K562 (cell line): ENCODE measurements at regions not wholly inside any gene's neighbourhood (a gene's known extent, or its start where the extent isn't known, plus 50 kb on each side); places are given as distances from the start of the nearest gene placed in this dataset.

Experiments used
- ATAC-seq: fragments of 200-7000 bp; cut with Tn5 transposase; 3 replicates; pipeline ENCODE4 v1.9.1; 2020; ENCODE audit warnings: moderate library complexity
- BruUV-seq: library from RNA; stranded (reverse); fragments of 400-500 nt; replicated peaks from 2 replicates; lab custom pipeline; 2021; lab: Mats Ljungman, UMichigan
- CTCF ChIA-PET: fragments of 300-600 bp; formaldehyde crosslinking; extraction: SDS; loops from one replicate; lab custom pipeline; 2021; ENCODE audit warnings: low intra/inter-chr PET ratio; lab: Yijun Ruan, JAX
- POLR2A ChIA-PET: fragments of 300-600, 350-650 bp; sonication (Branson Sonifier 250); formaldehyde crosslinking; extraction: SDS; loops from one replicate; lab custom pipeline; 2021; ENCODE audit warnings: antibody characterized with exemption, inconsistent platforms; lab: Yijun Ruan, JAX
- DNase-seq, 4 experiments: peaks; one replicate each; pipeline versions ENCODE4 v3.0.0 to v3.0.0-alpha.2; 2011 to 2018; ENCODE audit warnings: low spot score in 3 of 4, mixed read lengths in 3 of 4; ENCODE audit errors: extremely low read depth in 1 of 4
- FAIRE-seq: peaks from 2 replicates; lab custom pipeline; 2011; peaks lifted over from hg19 to GRCh38; lab: Jason Lieb, UNC
- H2AFZ ChIP-seq: 2 replicates; pipeline ENCODE4 v1.6.0; 2011; ENCODE audit warnings: low read depth, low read length, control low read depth, inconsistent platforms
- H3K27ac ChIP-seq: fragments of 200-600 bp; 3 replicates; pipeline ENCODE4 v1.8.0; 2011; ENCODE audit warnings: low read depth, mild to moderate bottlenecking, control low read depth, inconsistent platforms, low read length, moderate library complexity, mixed read lengths; ENCODE audit errors: extremely low read depth
- H3K27me3 ChIP-seq, 2 experiments: fragments of 300-600 bp in 1 of 2; 2 replicates in 1 of 2; 3 replicates in 1 of 2; pipeline versions ENCODE4 v1.6.0 to v1.8.0; 2011; ENCODE audit warnings: inconsistent platforms in 2 of 2, low read length in 2 of 2, mild to moderate bottlenecking in 1 of 2, mixed read lengths in 1 of 2, moderate library complexity in 1 of 2; ENCODE audit not compliant: control insufficient read depth in 2 of 2, insufficient read depth in 2 of 2
- H3K36me3 ChIP-seq: fragments of 300-600 bp; 3 replicates; pipeline ENCODE4 v1.8.0; 2011; ENCODE audit warnings: mild to moderate bottlenecking, low read length, inconsistent platforms; ENCODE audit not compliant: control insufficient read depth, insufficient read depth
- H3K4me1 ChIP-seq, 2 experiments: fragments of 200-600 bp in 1 of 2; replicated peaks in 1 of 2; 2 replicates in 1 of 2; 3 replicates in 1 of 2; pipeline versions ENCODE4 v1.5.1 to v1.8.0; 2011; ENCODE audit warnings: inconsistent platforms in 2 of 2, low read length in 2 of 2, mild to moderate bottlenecking in 1 of 2, mixed read lengths in 1 of 2, moderate library complexity in 1 of 2; ENCODE audit not compliant: control insufficient read depth in 2 of 2, insufficient read depth in 2 of 2
- H3K4me2 ChIP-seq: 2 replicates; pipeline ENCODE4 v1.6.1; 2011; ENCODE audit warnings: low read length, control low read depth, inconsistent platforms, mixed read lengths; ENCODE audit not compliant: insufficient read depth
- H3K4me3 ChIP-seq: fragments of 200-600 bp; sonication (generic), shearing (Covaris generic); 2 replicates; pipeline ENCODE4 v1.5.1; 2016; ENCODE audit warnings: control low read depth, inconsistent platforms
- H3K79me2 ChIP-seq: fragments of 200-600 bp; 3 replicates; pipeline ENCODE4 v1.8.0; 2011; ENCODE audit warnings: low read length, inconsistent platforms; ENCODE audit not compliant: control insufficient read depth, insufficient read depth
- H3K9ac ChIP-seq, 2 experiments: 2 replicates each; pipeline versions ENCODE4 v1.6.0 to v1.6.1; 2011; ENCODE audit warnings: low read depth in 2 of 2, low read length in 2 of 2, control low read depth in 1 of 2, inconsistent platforms in 1 of 2, mild to moderate bottlenecking in 1 of 2, mixed read lengths in 1 of 2; ENCODE audit not compliant: insufficient read depth in 1 of 2
- H3K9me1 ChIP-seq: one replicate; pipeline ENCODE4 v1.6.0; 2011; ENCODE audit warnings: inconsistent platforms, mild to moderate bottlenecking, low read length, moderate library complexity; ENCODE audit not compliant: control insufficient read depth, insufficient read depth
- H3K9me3 ChIP-seq: replicated peaks from 2 replicates; pipeline ENCODE4 v1.5.1; 2011; ENCODE audit warnings: low read depth, low read length, inconsistent platforms; ENCODE audit not compliant: control insufficient read depth, insufficient read depth
- H4K20me1 ChIP-seq: replicated peaks from 2 replicates; pipeline ENCODE4 v1.6.1; 2011; ENCODE audit warnings: low read length, inconsistent platforms, mixed read lengths; ENCODE audit not compliant: control insufficient read depth, insufficient read depth
- ATF3 ChIP-seq, 2 experiments: fragments of 450-650 bp in 1 of 2; sonication (generic) in 1 of 2; formaldehyde crosslinking in 1 of 2; IDR thresholded peaks in 1 of 2; conservative IDR thresholded peaks in 1 of 2; 2 replicates each; pipeline versions ENCODE4 v1.6.1 to v1.8.1; 2016 to 2023; ENCODE audit warnings: mild to moderate bottlenecking in 2 of 2, moderate library complexity in 2 of 2, inconsistent platforms in 1 of 2, missing genetic modification reagents in 1 of 2
- BHLHE40 ChIP-seq: IDR thresholded peaks from 2 replicates; pipeline ENCODE4 v1.6.1; 2011; ENCODE audit warnings: low read length, improper control_type of control experiment
- CEBPB ChIP-seq: fragments of 450-650 bp; IDR thresholded peaks from 2 replicates; pipeline ENCODE4 v1.6.1; 2016; ENCODE audit warnings: missing genetic modification characterization, missing compliant biosample characterization
- CEBPG ChIP-seq, 3 experiments: fragments of 200-800 bp in 1 of 3; sonication (Bioruptor generic) in 1 of 3; sonication (generic) in 1 of 3; formaldehyde crosslinking in 1 of 3; IDR thresholded peaks in 2 of 3; conservative IDR thresholded peaks in 1 of 3; 2 replicates each; pipeline versions ENCODE4 v1.6.1 to v1.8.0; 2016 to 2022; ENCODE audit warnings: missing compliant biosample characterization in 2 of 3, missing genetic modification characterization in 2 of 3, mild to moderate bottlenecking in 1 of 3, missing genetic modification reagents in 1 of 3
- GATA2 ChIP-seq: sonication (generic); formaldehyde crosslinking; IDR thresholded peaks from 2 replicates; pipeline ENCODE4 v1.4.0; 2020; ENCODE audit warnings: mild to moderate bottlenecking, missing genetic modification reagents
- KDM4B ChIP-seq, 2 experiments: fragments of 450-650 bp in 1 of 2; sonication (generic) in 1 of 2; IDR thresholded peaks; 2 replicates each; pipeline ENCODE4 v1.6.1; 2016 to 2017; ENCODE audit warnings: borderline replicate concordance in 2 of 2, antibody characterized with exemption in 1 of 2, low read depth in 1 of 2, mild to moderate bottlenecking in 1 of 2
- LCOR ChIP-seq: sonication (generic); formaldehyde crosslinking; IDR thresholded peaks from 2 replicates; pipeline ENCODE4 v1.8.0; 2022; ENCODE audit warnings: mild to moderate bottlenecking, missing genetic modification reagents
- MNT ChIP-seq, 2 experiments: fragments of 450-650 bp; conservative IDR thresholded peaks; 2 replicates each; pipeline ENCODE4 v1.6.1; 2017; ENCODE audit warnings: mild to moderate bottlenecking in 2 of 2, moderate library complexity in 2 of 2
- POLR2A ChIP-seq: fragments of 450-650 bp; conservative IDR thresholded peaks from 2 replicates; pipeline ENCODE4 v1.6.1; 2016
- RB1 ChIP-seq: fragments of 450-650 bp; IDR thresholded peaks from 2 replicates; pipeline ENCODE4 v1.6.1; 2017; ENCODE audit warnings: low read depth, mild to moderate bottlenecking
- RBBP5 ChIP-seq: fragments of 200-600 bp; sonication (generic); IDR thresholded peaks from 2 replicates; pipeline ENCODE4 v1.6.1; 2012; ENCODE audit warnings: borderline replicate concordance, mild to moderate bottlenecking, low read length, control low read depth, inconsistent platforms; ENCODE audit not compliant: insufficient read depth, poor library complexity, severe bottlenecking
- SP1 ChIP-seq: sonication (generic); formaldehyde crosslinking; IDR thresholded peaks from 2 replicates; pipeline ENCODE4 v1.8.1; 2022; ENCODE audit warnings: mild to moderate bottlenecking, missing genetic modification reagents
- SRF ChIP-seq, 2 experiments: fragments of 250-450, 450-650 bp in 1 of 2; sonication (Bioruptor Pico) in 1 of 2; sonication (generic) in 1 of 2; formaldehyde crosslinking; IDR thresholded peaks; 2 replicates each; pipeline versions ENCODE4 v1.5.0 to v1.5.1; 2020 to 2022; ENCODE audit warnings: mild to moderate bottlenecking in 1 of 2, missing genetic modification reagents in 1 of 2
- TBL1XR1 ChIP-seq, 2 experiments: IDR thresholded peaks; 2 replicates each; pipeline ENCODE4 v1.6.1; 2012; ENCODE audit warnings: improper control_type of control experiment in 2 of 2, low read length in 2 of 2, mild to moderate bottlenecking in 1 of 2
- WHSC1 ChIP-seq: IDR thresholded peaks from one replicate; pipeline ENCODE4 v1.6.1; 2012; ENCODE audit warnings: low read length, control low read depth, inconsistent platforms
- ZNF184 ChIP-seq: sonication (generic); formaldehyde crosslinking; IDR thresholded peaks from 2 replicates; pipeline ENCODE4 v1.5.0; 2020; ENCODE audit warnings: missing genetic modification reagents
- WGBS: fragments of 100-300 bp; shearing (Covaris generic); methylation state at CpG from one replicate; pipeline ENCODE4 v1.1.6; 2016; ENCODE audit warnings: low coverage, mixed read lengths; ENCODE audit not compliant: insufficient coverage; ENCODE audit errors: missing lambda C conversion rate; 5-methylcytosine and 5-hydroxymethylcytosine counted together
- in situ Hi-C: fragments of 300-500 bp; cut with MboI; formaldehyde crosslinking; loops from 4 replicates; pipeline ENCODE4 v1.15.0; 2018; ENCODE audit warnings: inconsistent platforms, mixed read lengths
- intact Hi-C: fragments of 100-400 bp; cut with micrococcal nuclease; formaldehyde crosslinking; loops from 2 replicates; pipeline ENCODE4 v1.14.2; 2022
- TF ChIP-seq, protein P1 (sequence below): sonication (generic); formaldehyde crosslinking; IDR thresholded peaks from 2 replicates; pipeline ENCODE4 v1.5.0; 2020; ENCODE audit warnings: missing genetic modification reagents

- no peak for TF ChIP-seq CEBPG (CRISPR knock-in tag; IDR thresholded peaks at IDR 0.05)
- no peak for TF ChIP-seq CEBPG (tag; conservative IDR thresholded peaks at IDR 0.05 in 1 of 2, IDR thresholded peaks at IDR 0.05 in 1 of 2)
- no peak for TF ChIP-seq MNT (conservative IDR thresholded peaks at IDR 0.05)
- peak; percentile 87 for TF ChIP-seq SP1
- 0 out of 2 replicates have a peak, but pooled peaks have one; percentile 38 for TF ChIP-seq POLR2A
- TF ChIP-seq KDM4B (IDR thresholded peaks at IDR 0.05; ENCODE audit: borderline replicate concordance in 2 of 2, low read depth in 1 of 2) = no peak
- no peak for TF ChIP-seq SRF (CRISPR knock-in tag; IDR thresholded peaks at IDR 0.05)
- TF ChIP-seq, all 486 proteins: peak for 46
Measured at GRCh38 chr6:15017261-15017660, 228.6 kb upstream of the JARID2 start (continued).

DNA sequence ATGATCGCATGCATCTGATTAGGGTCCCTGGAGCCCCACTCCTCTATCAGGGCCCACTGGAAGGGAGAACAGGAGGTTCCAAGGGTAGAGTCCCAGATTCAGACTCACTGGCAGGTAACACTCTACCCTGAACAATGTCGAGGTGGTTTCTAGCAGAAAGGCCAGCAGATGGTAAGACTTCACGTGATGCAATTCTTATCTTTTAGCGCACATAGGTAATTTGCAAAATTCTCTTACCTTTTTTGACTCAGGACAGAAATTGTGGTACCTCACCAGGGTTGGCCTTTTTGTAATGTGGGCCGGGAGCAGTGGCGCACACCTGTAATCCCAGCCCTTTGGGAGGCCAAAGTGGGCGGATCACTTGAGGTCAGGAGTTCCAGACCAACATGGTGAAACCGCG, 228.1 kb upstream of the JARID2 start:
- no TSS peak for BruUV-seq
- peak overlapping the region; percentile 30; the same call in 2 of the 3 replicates for H3K27ac ChIP-seq
- in situ Hi-C loops (no loop called here), intact Hi-C loops (loop anchor here (5.0 kb wide), 2 partner anchors 59 to 229 kb away; partner anchors contain the start of gene JARID2)
- ATAC-seq (peak; percentile 35), FAIRE-seq (no peak), DNase-seq (peak in 2 of 4 experiments; percentile 23 to 28)
- H4K20me1 ChIP-seq = no peaks in the 10 kb centered on the region
- peak overlapping the region; percentile 75 for H3K4me2 ChIP-seq
- H3K79me2 ChIP-seq = no peaks in the 10 kb centered on the region
- no peaks in the 10 kb centered on the region for H3K9me1 ChIP-seq
- CTCF ChIA-PET = no interaction called here
- H3K9ac ChIP-seq = peak overlapping the region; percentile 32 to 40; a peak in 3 of 4 replicates
- H3K4me3 ChIP-seq = peak overlapping the region; percentile 2; the same call in 1 of the 2 replicates
- peak overlapping the region; percentile 83 for H2AFZ ChIP-seq
- H3K27me3 ChIP-seq = no peaks in the 10 kb centered on the region
- POLR2A ChIA-PET = interaction anchor here (0.7 to 1.4 kb wide), 5 partner anchors 9 to 73 kb away, joined by 3 to 4 read pairs (median 3); no protein-coding TSS in a partner anchor
- no peaks in the 10 kb centered on the region for H3K36me3 ChIP-seq
- peaks cover 25 to 32% of the 10 kb centered on the region in 2 experiments for H3K4me1 ChIP-seq
- WGBS = 25% methylated on average over 9 of the region's 9 CpGs
- no peaks in the 10 kb centered on the region for H3K9me3 ChIP-seq
- TF ChIP-seq ZNF184 (no peak), CEBPB (tag) (peak; percentile 57), RBBP5 (peak; percentile 23), LCOR (CRISPR knock-in tag) (0 out of 2 replicates have a peak, but pooled peaks have one; percentile 78), BHLHE40 (peak; percentile 51), ATF3 (IDR thresholded peaks at IDR 0.05) (peak; percentile 52), ATF3 (CRISPR knock-in tag; conservative IDR thresholded peaks at IDR 0.05) (no peak), RB1 (0 out of 2 replicates have a peak, but pooled peaks have one; percentile 6), TBL1XR1 (IDR thresholded peaks at IDR 0.05; ENCODE audit: low read length in 2 of 2) (0 out of 4 replicates have a peak, but pooled peaks of 1 of the 2 experiments have one; percentile 4), WHSC1 (no peak), GATA2 (0 out of 2 replicates have a peak, but pooled peaks have one; percentile 48)
- TF ChIP-seq, protein P1, sequence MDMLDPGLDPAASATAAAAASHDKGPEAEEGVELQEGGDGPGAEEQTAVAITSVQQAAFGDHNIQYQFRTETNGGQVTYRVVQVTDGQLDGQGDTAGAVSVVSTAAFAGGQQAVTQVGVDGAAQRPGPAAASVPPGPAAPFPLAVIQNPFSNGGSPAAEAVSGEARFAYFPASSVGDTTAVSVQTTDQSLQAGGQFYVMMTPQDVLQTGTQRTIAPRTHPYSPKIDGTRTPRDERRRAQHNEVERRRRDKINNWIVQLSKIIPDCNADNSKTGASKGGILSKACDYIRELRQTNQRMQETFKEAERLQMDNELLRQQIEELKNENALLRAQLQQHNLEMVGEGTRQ (CRISPR knock-in tag) = peak; percentile 43; the same call in 1 of the 2 replicates
